HAP-1 (cell line): ENCODE measurements at regions not wholly inside any gene's neighbourhood (a gene's known extent, or its start where the extent isn't known, plus 50 kb on each side); places are given as distances from the start of the nearest gene placed in this dataset.

Source experiments
- DNase-seq, 2 experiments: peaks; one replicate each; pipeline ENCODE4 v3.0.0-alpha.2; 2016 to 2020; ENCODE audit warnings: low spot score in 2 of 2
- H3K27me3 ChIP-seq: fragments of 250-450 bp; sonication (Bioruptor Pico); 2 replicates; pipeline ENCODE4 v1.5.1; 2020; ENCODE audit warnings: low read depth, mild to moderate bottlenecking, moderate library complexity
- H3K36me3 ChIP-seq: fragments of 250-450 bp; sonication (Bioruptor Pico); replicated peaks from 2 replicates; pipeline ENCODE4 v1.5.1; 2020; ENCODE audit warnings: mild to moderate bottlenecking
- H3K4me1 ChIP-seq: fragments of 250-450 bp; sonication (Bioruptor Pico); 2 replicates; pipeline ENCODE4 v1.5.1; 2020; ENCODE audit warnings: mild to moderate bottlenecking
- H3K4me3 ChIP-seq: fragments of 250-450 bp; sonication (Bioruptor Pico); 2 replicates; pipeline ENCODE4 v1.5.1; 2020; ENCODE audit warnings: mild to moderate bottlenecking, moderate library complexity
- H3K9me3 ChIP-seq: fragments of 250-450 bp; sonication (Bioruptor Pico); 2 replicates; pipeline ENCODE4 v1.5.1; 2020; ENCODE audit warnings: mild to moderate bottlenecking, moderate library complexity
- in situ Hi-C: fragments of 300-500 bp; cut with MboI; formaldehyde crosslinking; loops from 3 replicates; pipeline ENCODE4 v1.14.3; 2020; ENCODE audit warnings: low sequenced_read_pairs, inconsistent platforms, mixed read lengths

- H3K9me3 ChIP-seq: no peaks in the 10 kb centered on the region
- peak in 1 of 2 experiments; percentile 32 for DNase-seq
- peaks cover 12% of the 10 kb centered on the region for H3K4me1 ChIP-seq
- in situ Hi-C loops: no loop called here
- H3K36me3 ChIP-seq: no peaks in the 10 kb centered on the region
- no peaks in the 10 kb centered on the region for H3K27me3 ChIP-seq
- H3K4me3 ChIP-seq: no peak overlapping the region
These were observed 50.3 kb upstream of the PSD2 start for GRCh38 chr5:139745132-139745799.

GRCh38 chr5:139745800-139746690 lies 49.6 kb upstream of the PSD2 start:
- in situ Hi-C loops: no loop called here
- DNase-seq: no peak

More at GRCh38 chr5:139745800-139746690, 49.6 kb upstream of the PSD2 start:
- no peaks in the 10 kb centered on the region for H3K9me3 ChIP-seq
- H3K4me1 ChIP-seq: peaks cover 12% of the 10 kb centered on the region
- no peaks in the 10 kb centered on the region for H3K36me3 ChIP-seq
- H3K4me3 ChIP-seq: no peak overlapping the region
- H3K27me3 ChIP-seq: no peaks in the 10 kb centered on the region
